Endothelial cell of umbilical vein (primary cell): ENCODE measurements at regions not wholly inside any gene's neighbourhood (a gene's known extent, or its start where the extent isn't known, plus 50 kb on each side); places are given as distances from the start of the nearest gene placed in this dataset.
A peak's percentile ranks its signal among the peaks of the same experiment; 100 is the strongest.

Experiments
- BruUV-seq: library from RNA; stranded (reverse); fragments of 400-500 nt; replicated peaks from 2 replicates; lab custom pipeline; 2021; lab: Mats Ljungman, UMichigan
- CTCF ChIA-PET: fragments of 300-600, 350-600 bp; sonication (Branson Sonifier 250); formaldehyde crosslinking; loops from one replicate; lab custom pipeline; 2021; ENCODE audit warnings: antibody characterized with exemption, inconsistent platforms; lab: Charles Lee
- POLR2A ChIA-PET: fragments of 300-600, 350-600 bp; sonication (Branson Sonifier 250); formaldehyde crosslinking; loops from one replicate; lab custom pipeline; 2021; ENCODE audit warnings: antibody characterized with exemption, inconsistent platforms; lab: Charles Lee
- DNase-seq: peaks from one replicate; pipeline ENCODE4 v3.0.0-alpha.2; 2011; ENCODE audit warnings: low read depth, low spot score
- FAIRE-seq: peaks from 2 replicates; lab custom pipeline; 2011; peaks lifted over from hg19 to GRCh38; lab: Jason Lieb, UNC
- H2AFZ ChIP-seq: 2 replicates; pipeline ENCODE4 v1.6.0; 2012; ENCODE audit warnings: low read depth, low read length, control low read depth, inconsistent platforms
- H3K27ac ChIP-seq: 2 replicates; pipeline ENCODE4 v1.5.1; 2011; ENCODE audit warnings: low read depth, mild to moderate bottlenecking, control low read depth, low read length, moderate library complexity; ENCODE audit not compliant: insufficient read depth
- H3K27me3 ChIP-seq, 2 experiments: 2 replicates each; pipeline versions ENCODE4 v1.6.0 to v1.6.1; 2011; ENCODE audit warnings: low read length in 2 of 2, mixed read lengths in 1 of 2; ENCODE audit not compliant: control insufficient read depth in 2 of 2, insufficient read depth in 2 of 2
- H3K36me3 ChIP-seq, 2 experiments: 2 replicates in 1 of 2; 3 replicates in 1 of 2; pipeline ENCODE4 v1.5.1; 2011; ENCODE audit warnings: low read length in 2 of 2, mild to moderate bottlenecking in 1 of 2, moderate library complexity in 1 of 2; ENCODE audit not compliant: control insufficient read depth in 2 of 2, insufficient read depth in 2 of 2; ENCODE audit errors: extremely low read depth in 1 of 2
- H3K4me1 ChIP-seq: 3 replicates; pipeline ENCODE4 v1.5.1; 2011; ENCODE audit warnings: mild to moderate bottlenecking, low read length; ENCODE audit not compliant: control insufficient read depth, insufficient read depth; ENCODE audit errors: extremely low read depth
- H3K4me2 ChIP-seq: 2 replicates; pipeline ENCODE4 v1.6.1; 2011; ENCODE audit warnings: low read length, control low read depth, mixed read lengths; ENCODE audit not compliant: insufficient read depth
- H3K4me3 ChIP-seq, 3 experiments: fragments of 200-600 bp in 1 of 3; sonication (generic), shearing (Covaris generic) in 1 of 3; replicated peaks in 1 of 3; 2 replicates each; pipeline ENCODE4 v1.5.1; 2011 to 2016; ENCODE audit warnings: control low read depth in 3 of 3, low read length in 3 of 3, mild to moderate bottlenecking in 2 of 3, inconsistent platforms in 1 of 3, low read depth in 1 of 3, moderate library complexity in 1 of 3; ENCODE audit not compliant: insufficient read depth in 1 of 3
- H3K79me2 ChIP-seq: 2 replicates; pipeline ENCODE4 v1.6.0; 2012; ENCODE audit warnings: low read length, inconsistent platforms; ENCODE audit not compliant: control insufficient read depth, insufficient read depth
- H3K9ac ChIP-seq: replicated peaks from 2 replicates; pipeline ENCODE3; 2011; ENCODE audit warnings: low read length, control low read depth; ENCODE audit not compliant: insufficient read depth; ENCODE audit errors: extremely low read depth
- H3K9me1 ChIP-seq: replicated peaks from 3 replicates; pipeline ENCODE4 v1.6.0; 2011; ENCODE audit warnings: mild to moderate bottlenecking, low read length; ENCODE audit not compliant: control insufficient read depth, insufficient read depth; ENCODE audit errors: extremely low read depth
- H3K9me3 ChIP-seq: replicated peaks from 2 replicates; pipeline ENCODE4 v1.5.1; 2012; ENCODE audit warnings: low read length, inconsistent platforms; ENCODE audit not compliant: control insufficient read depth, insufficient read depth
- H4K20me1 ChIP-seq: replicated peaks from 2 replicates; pipeline ENCODE3; 2011; ENCODE audit warnings: mild to moderate bottlenecking, low read length; ENCODE audit not compliant: control insufficient read depth, insufficient read depth; ENCODE audit errors: extremely low read depth
- CTCF ChIP-seq, 2 donors: IDR thresholded peaks; 1 replicate in 1 of 2; 2 replicates in 1 of 2; pipeline ENCODE4 v1.5.1; 2011; ENCODE audit warnings: low read length in 2 of 2, mild to moderate bottlenecking in 2 of 2, moderate library complexity in 2 of 2, control low read depth in 1 of 2, inconsistent platforms in 1 of 2, low read depth in 1 of 2; ENCODE audit not compliant: insufficient read depth in 1 of 2; ENCODE audit errors: extremely low read depth in 1 of 2
- EZH2 ChIP-seq: IDR thresholded peaks from 2 replicates; pipeline ENCODE4 v1.6.1; 2012; ENCODE audit warnings: borderline replicate concordance, low read depth, mild to moderate bottlenecking, moderate library complexity, low read length, inconsistent platforms; ENCODE audit not compliant: severe bottlenecking
- FOS ChIP-seq: IDR thresholded peaks from 2 replicates; pipeline ENCODE4 v1.6.1; 2011; ENCODE audit warnings: mild to moderate bottlenecking, low read length, moderate library complexity, borderline replicate concordance; ENCODE audit not compliant: insufficient read depth
- GATA2 ChIP-seq: IDR thresholded peaks from 2 replicates; pipeline ENCODE4 v1.7.0; 2011; ENCODE audit warnings: low read depth, mild to moderate bottlenecking, moderate library complexity, mixed read lengths, low read length; ENCODE audit not compliant: insufficient read length, insufficient read depth
- JUN ChIP-seq: IDR thresholded peaks from 2 replicates; pipeline ENCODE4 v1.6.1; 2011; ENCODE audit warnings: borderline replicate concordance, low read depth; ENCODE audit not compliant: insufficient read length, insufficient read depth
- MAX ChIP-seq: IDR thresholded peaks from 2 replicates; pipeline ENCODE4 v1.6.1; 2011; ENCODE audit not compliant: insufficient read depth, insufficient read length
- MYC ChIP-seq: IDR thresholded peaks from one replicate; pipeline ENCODE4 v1.6.1; 2011; ENCODE audit warnings: mild to moderate bottlenecking, low read depth, low read length
- POLR2A ChIP-seq: IDR thresholded peaks from 2 replicates; pipeline ENCODE4 v1.6.1; 2012; ENCODE audit warnings: low read depth, mild to moderate bottlenecking, control low read depth, low read length
- POLR2AphosphoS5 ChIP-seq: IDR thresholded peaks from 2 replicates; pipeline ENCODE4 v1.6.1; 2012; ENCODE audit warnings: low read depth, mild to moderate bottlenecking, control low read depth, low read length, moderate library complexity; ENCODE audit not compliant: insufficient read depth
- dilution Hi-C: fragments of 300-500 bp; cut with MboI; formaldehyde crosslinking; loops from one replicate; pipeline ENCODE4 v1.15.0; 2019; ENCODE audit warnings: low sequenced_read_pairs; ENCODE audit not compliant: extremely low pct_ligation_motif_present
- intact Hi-C: fragments of 100-400 bp; cut with micrococcal nuclease; formaldehyde crosslinking; loops from one replicate; pipeline ENCODE4 v1.10.0; 2022

DNA sequence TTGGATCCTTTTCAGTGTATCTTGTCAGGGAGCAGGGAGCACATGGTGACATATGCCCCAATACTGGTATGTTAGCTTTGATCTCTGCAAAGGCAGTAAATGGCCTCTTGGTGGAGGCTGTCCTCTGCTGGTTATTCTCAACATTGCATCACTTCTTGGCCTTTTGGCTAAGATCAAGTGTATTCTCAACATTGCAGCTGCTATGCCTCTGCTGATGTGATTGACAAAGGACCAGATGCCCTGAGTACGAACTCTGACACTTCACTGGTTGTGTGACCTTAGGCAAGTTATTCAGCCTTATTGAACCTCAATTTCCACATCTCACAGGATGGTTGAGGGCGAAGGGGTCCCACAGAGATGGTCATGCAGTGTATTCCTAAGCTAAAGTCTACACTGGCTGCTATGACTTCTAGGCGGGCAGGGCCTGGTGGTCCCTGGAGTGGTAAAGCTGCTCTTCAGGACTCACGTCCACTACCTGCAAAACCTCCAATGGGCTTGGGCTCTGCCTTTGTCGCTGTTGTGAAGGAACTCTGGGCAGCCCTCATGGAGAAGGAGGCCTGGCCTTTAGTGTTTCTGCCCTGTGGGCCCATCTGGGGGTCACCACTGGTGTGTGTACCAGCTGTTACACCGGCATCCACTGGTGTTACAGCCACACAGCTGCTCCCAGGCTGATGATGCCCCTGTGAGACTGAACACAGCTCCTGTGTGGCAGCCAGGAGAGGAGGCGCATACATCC, 64.8 kb downstream of the DNTTIP2 start:
- Histone ChIP-seq H3K4me1 (peaks cover 39% of the 10 kb centered on the region), H3K27ac (no peak overlapping the region), H3K27me3 (no peaks in the 10 kb centered on the region), H3K4me3 (no peak overlapping the region), H3K9ac (no peak overlapping the region), H3K9me3 (no peaks in the 10 kb centered on the region), H4K20me1 (no peaks in the 10 kb centered on the region), H3K36me3 (no peaks in the 10 kb centered on the region), H3K9me1 (no peaks in the 10 kb centered on the region), H2AFZ (no peak overlapping the region), H3K79me2 (no peaks in the 10 kb centered on the region), H3K4me2 (no peak overlapping the region)
- POLR2A ChIA-PET: interaction anchor here (1.2 kb wide), 1 partner anchor 189 kb away, joined by 3 read pairs; no protein-coding TSS in a partner anchor
- no TSS peak for BruUV-seq
- dilution Hi-C loops: loop anchor here (25.0 kb wide), 1 partner anchor 152 kb away; no protein-coding TSS in a partner anchor
- TF ChIP-seq CTCF (IDR thresholded peaks at IDR 0.05; ENCODE audit: extremely low read depth in 1 of 2, insufficient read depth in 1 of 2, low read depth in 1 of 2, low read length in 2 of 2): peak; percentile 89 to 97
- TF ChIP-seq MYC: peak; percentile 68
- no peak for TF ChIP-seq GATA2
- CTCF ChIA-PET: interaction anchor here (0.6 to 8.8 kb wide), 65 partner anchors 9 to 521 kb away, joined by 3 to 490 read pairs (median 6); partner anchors contain the start of gene BCAR3
- intact Hi-C loops: loop anchor here (1.0 to 5.0 kb wide), 6 partner anchors 35 to 247 kb away; no protein-coding TSS in a partner anchor
- peak; percentile 78 for FAIRE-seq
- peak; percentile 89 for DNase-seq

DNA sequence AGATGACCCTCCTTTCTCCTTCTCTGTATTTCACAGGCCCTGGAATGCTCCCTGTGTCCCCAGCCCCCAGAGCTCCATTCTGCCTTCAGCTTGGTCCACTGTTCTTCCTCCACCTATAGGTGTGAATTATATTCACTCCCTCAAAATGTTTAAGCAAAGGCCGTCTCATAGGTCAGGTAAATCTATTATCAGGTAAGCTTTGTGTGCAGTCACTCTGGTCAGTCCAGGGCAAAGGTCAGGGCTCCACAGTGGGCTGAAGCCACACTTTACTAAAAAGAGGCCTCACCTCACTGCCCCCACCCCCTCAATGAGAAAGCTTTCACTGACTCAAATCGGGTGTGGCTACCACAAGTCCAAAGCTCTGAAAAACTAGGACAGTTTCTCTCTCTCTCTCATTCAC, 65.9 kb downstream of the DNTTIP2 start:
- H3K4me3 ChIP-seq: no peak overlapping the region
- CTCF ChIA-PET: interaction anchor here (0.7 to 8.8 kb wide), 23 partner anchors 14 to 508 kb away, joined by 3 to 490 read pairs (median 14); partner anchors contain the start of gene BCAR3
- no peaks in the 10 kb centered on the region for H3K9me1 ChIP-seq
- H3K36me3 ChIP-seq: no peaks in the 10 kb centered on the region
- no peak for TF ChIP-seq MYC
- no peak for TF ChIP-seq EZH2
- TF ChIP-seq POLR2A: no peak
- no peak for TF ChIP-seq GATA2
- TF ChIP-seq FOS: no peak
- no peak for TF ChIP-seq MAX
- TF ChIP-seq CTCF (IDR thresholded peaks at IDR 0.05; ENCODE audit: extremely low read depth in 1 of 2, insufficient read depth in 1 of 2, low read depth in 1 of 2, low read length in 2 of 2): no peak
- no peak for TF ChIP-seq POLR2AphosphoS5
- TF ChIP-seq JUN: no peak
- no peak overlapping the region for H3K4me2 ChIP-seq
- no peak overlapping the region for H2AFZ ChIP-seq
- no peaks in the 10 kb centered on the region for H3K79me2 ChIP-seq
- peaks cover 35% of the 10 kb centered on the region for H3K4me1 ChIP-seq
- H3K9me3 ChIP-seq: no peaks in the 10 kb centered on the region
- no peaks in the 10 kb centered on the region for H3K27me3 ChIP-seq
- DNase-seq (no peak), FAIRE-seq (no peak)
- no peak overlapping the region for H3K27ac ChIP-seq
- dilution Hi-C loops: loop anchor here (25.0 kb wide), 1 partner anchor 151 kb away; no protein-coding TSS in a partner anchor
- intact Hi-C loops: loop anchor here (5.0 kb wide), 1 partner anchor 246 kb away; no protein-coding TSS in a partner anchor
- POLR2A ChIA-PET: no interaction called here
- H4K20me1 ChIP-seq: no peaks in the 10 kb centered on the region
- BruUV-seq: no TSS peak
- no peak overlapping the region for H3K9ac ChIP-seq
